ENCODE measurements at regions not wholly inside any gene's neighbourhood (a gene's known extent, or its start where the extent isn't known, plus 50 kb on each side); places are given as distances from the start of the nearest gene placed in this dataset.
A peak's percentile ranks its signal among the peaks of the same experiment; 100 is the strongest.

- DNase-seq, result no peak
Measured at GRCh38 chr14:98714626-98715425, 557.2 kb downstream of the BCL11B start.

GRCh38 chr14:98716133-98716532 is 555.9 kb downstream of the BCL11B start:
- no peak for DNase-seq

GRCh38 chr14:98721061-98721460 is 550.9 kb downstream of the BCL11B start:
- DNase-seq, result no peak

- no peak for DNase-seq
Measured at GRCh38 chr14:98724734-98725133, 547.3 kb downstream of the BCL11B start.

GRCh38 chr14:98725191-98725590 is 546.8 kb downstream of the BCL11B start:
- no peak for DNase-seq

GRCh38 chr14:98725676-98726075 is 546.3 kb downstream of the BCL11B start:
- no peak for DNase-seq

GRCh38 chr14:98726585-98727405 is 545.2 kb downstream of the BCL11B start:
- no peak for DNase-seq

- DNase-seq, result no peak
Measured at GRCh38 chr14:98728024-98728423, 544.0 kb downstream of the BCL11B start.

GRCh38 chr14:98728836-98729235 is 543.2 kb downstream of the BCL11B start:
- DNase-seq, result no peak

- no peak for DNase-seq
Measured at GRCh38 chr14:98731286-98731685, 540.7 kb downstream of the BCL11B start.

- DNase-seq, result no peak
Measured at GRCh38 chr14:98731701-98732100, 540.3 kb downstream of the BCL11B start.

GRCh38 chr14:98733536-98733935 is 538.5 kb downstream of the BCL11B start:
- no peak for DNase-seq

GRCh38 chr14:98736701-98737338 is 535.2 kb downstream of the BCL11B start:
- no peak for DNase-seq

- no peak for DNase-seq
Measured at GRCh38 chr14:98741523-98741922, 530.5 kb downstream of the BCL11B start.

- no peak for DNase-seq
Measured at GRCh38 chr14:98742001-98742400, 530.0 kb downstream of the BCL11B start.

- no peak for DNase-seq
Measured at GRCh38 chr14:98743536-98743935, 528.5 kb downstream of the BCL11B start.

- no peak for DNase-seq
Measured at GRCh38 chr14:98748966-98749365, 523.0 kb downstream of the BCL11B start.

- no peak for DNase-seq
Measured at GRCh38 chr14:98751110-98751509, 520.9 kb downstream of the BCL11B start.

- DNase-seq, result no peak
Measured at GRCh38 chr14:98752660-98753059, 519.3 kb downstream of the BCL11B start.

GRCh38 chr14:98754343-98755020 is 517.5 kb downstream of the BCL11B start:
- DNase-seq, result peak; percentile 51

- no peak for DNase-seq
Measured at GRCh38 chr14:98756749-98757148, 515.2 kb downstream of the BCL11B start.

- no peak for DNase-seq
Measured at GRCh38 chr14:98758440-98758839, 513.6 kb downstream of the BCL11B start.

GRCh38 chr14:98761993-98762392 is 510.0 kb downstream of the BCL11B start:
- no peak for DNase-seq

Data from suppressor macrophage treated with lipopolysaccharide for 4 hours (primary cell).